ENCODE measurements at regions not wholly inside any gene's neighbourhood (a gene's known extent, or its start where the extent isn't known, plus 50 kb on each side); places are given as distances from the start of the nearest gene placed in this dataset.

DNA sequence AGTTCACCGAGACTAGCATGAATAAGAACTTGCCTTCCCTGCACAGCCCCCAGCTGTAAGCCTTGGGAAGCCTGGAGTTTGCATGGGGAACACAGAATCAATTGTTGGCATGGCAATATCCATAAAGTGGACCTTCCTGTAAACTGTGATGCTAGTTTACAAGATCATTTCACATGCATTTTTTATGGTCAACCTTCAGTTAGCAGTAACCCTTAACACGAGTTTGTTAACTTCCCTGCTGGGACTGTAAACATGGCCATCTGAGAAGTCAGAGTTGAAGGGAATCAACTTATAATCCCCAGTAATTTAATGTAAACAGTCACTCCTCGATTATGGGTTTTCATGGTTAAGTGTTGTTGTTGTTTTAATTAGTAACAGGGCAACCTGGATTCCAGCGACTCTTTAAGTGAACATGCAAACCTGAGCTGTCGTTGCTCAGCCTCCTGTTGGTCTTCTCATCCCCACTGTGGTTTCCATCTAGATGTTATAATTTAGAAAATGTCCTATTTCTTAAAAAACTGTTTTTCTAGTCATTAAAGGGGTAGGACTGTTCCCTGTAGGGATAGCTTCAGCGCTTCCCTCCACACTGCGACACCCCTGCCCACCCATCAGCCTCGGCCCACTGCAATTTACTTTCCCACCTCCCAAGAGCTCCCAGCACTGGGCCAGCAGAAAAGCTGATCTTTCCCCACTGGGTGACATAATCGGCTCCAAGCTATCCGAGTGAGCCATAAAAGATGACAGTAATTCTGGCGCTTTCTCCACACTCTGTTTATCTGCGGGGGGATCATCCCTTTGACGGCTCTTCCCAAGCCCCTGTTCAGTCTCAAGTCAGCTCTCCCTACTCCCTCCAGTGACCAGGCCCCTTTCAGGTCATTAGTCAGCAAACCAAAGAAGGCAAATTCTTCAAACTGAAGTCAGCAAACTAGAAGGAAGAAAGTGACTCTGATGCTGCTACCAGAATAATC, 107.6 kb upstream of the IPO9 start:
- ChIA-PET RAD21 (ENCODE audit: low non-redundant PET in 1 of 2, low total read pairs in 2 of 2, uncharacterized antibody in 2 of 2, unreplicated experiment in 2 of 2) (no interaction called here), POLR2A (interaction anchor here (0.6 kb wide), 1 partner anchor 233 kb away, joined by 4 read pairs; no protein-coding TSS in a partner anchor), CTCF (interaction anchor here (0.6 to 1.1 kb wide), 2 partner anchors 72 to 396 kb away, joined by 4 to 5 read pairs; no protein-coding TSS in a partner anchor)
- peaks cover 0 to 1% of the 10 kb centered on the region in 2 experiments; a peak in 1 of 4 replicates for H3K4me1 ChIP-seq (ENCODE audit: control insufficient read depth in 1 of 2, insufficient read depth in 2 of 2, low read length in 2 of 2)
- H3K27me3 ChIP-seq (ENCODE audit: insufficient read depth, low read length): no peaks in the 10 kb centered on the region
- H3K9ac ChIP-seq (ENCODE audit: low read length): no peak overlapping the region
- ATAC-seq (no peak), DNase-seq (ENCODE audit: low read depth, low spot score) (no peak)
- no peak for TF ChIP-seq ZNF274 (IDR thresholded peaks at IDR 0.05; ENCODE audit: low read depth, low read length)
- no peak for TF ChIP-seq EZH2 (IDR thresholded peaks at IDR 0.05)
- TF ChIP-seq SRF (IDR thresholded peaks at IDR 0.05; ENCODE audit: low read depth): no peak
- no peak for TF ChIP-seq POLR2A (IDR thresholded peaks at IDR 0.05; ENCODE audit: borderline replicate concordance, extremely low read depth, insufficient read depth, insufficient read length)
- no peaks in the 10 kb centered on the region for H4K20me1 ChIP-seq (ENCODE audit: insufficient read depth)
- H3K4me2 ChIP-seq (ENCODE audit: low read length): no peak overlapping the region
- no peaks in the 10 kb centered on the region for H3K79me2 ChIP-seq (ENCODE audit: insufficient read depth, low read length)
- no peaks in the 10 kb centered on the region for H3K36me3 ChIP-seq (ENCODE audit: control insufficient read depth in 1 of 2, insufficient read depth in 2 of 2, low read length in 2 of 2)
- no peak overlapping the region for H2AFZ ChIP-seq (ENCODE audit: low read depth, low read length, poor library complexity, severe bottlenecking)
- no peaks in the 10 kb centered on the region for H3K9me2 ChIP-seq (ENCODE audit: insufficient read depth)
- intact Hi-C loops (cut with micrococcal nuclease): no loop called here
- no peaks in the 10 kb centered on the region for H3K9me3 ChIP-seq (ENCODE audit: control insufficient read depth in 1 of 2, insufficient read depth in 1 of 2, low read depth in 1 of 2, low read length in 2 of 2)
- no TSS peak for BruUV-seq (replicated peaks)
- no peak overlapping the region for H3K4me3 ChIP-seq (replicated peaks in 1 of 2; ENCODE audit: low read depth in 1 of 2, low read length in 2 of 2)
- H3K27ac ChIP-seq (ENCODE audit: low read depth, low read length): no peak overlapping the region

- no TSS peak for BruUV-seq (replicated peaks)
- no peaks in the 10 kb centered on the region for H4K20me1 ChIP-seq (ENCODE audit: insufficient read depth)
- no peak for TF ChIP-seq JUND (IDR thresholded peaks at IDR 0.05)
- no peak for TF ChIP-seq POLR2AphosphoS5 (IDR thresholded peaks at IDR 0.05; ENCODE audit: low read depth, low read length)
- ChIA-PET CTCF (interaction anchor here (1.2 to 1.6 kb wide), 2 partner anchors 69 to 71 kb away, joined by 3 to 5 read pairs; no protein-coding TSS in a partner anchor), POLR2A (interaction anchor here (1.0 kb wide), 2 partner anchors 10 to 11 kb away, joined by 3 read pairs; no protein-coding TSS in a partner anchor), RAD21 (ENCODE audit: low non-redundant PET in 1 of 2, low total read pairs in 2 of 2, uncharacterized antibody in 2 of 2, unreplicated experiment in 2 of 2) (no interaction called here)
- H3K4me2 ChIP-seq (ENCODE audit: low read length): no peak overlapping the region
- no peak for ATAC-seq
- H3K79me2 ChIP-seq (ENCODE audit: insufficient read depth, low read length): no peaks in the 10 kb centered on the region
- intact Hi-C loops (cut with micrococcal nuclease): no loop called here
- no peak overlapping the region for H3K9ac ChIP-seq (ENCODE audit: low read length)
- no peaks in the 10 kb centered on the region for H3K9me2 ChIP-seq (ENCODE audit: insufficient read depth)
- H3K9me3 ChIP-seq (ENCODE audit: control insufficient read depth in 1 of 2, insufficient read depth in 1 of 2, low read depth in 1 of 2, low read length in 2 of 2): no peaks in the 10 kb centered on the region
- no peak overlapping the region for H3K27ac ChIP-seq (ENCODE audit: low read depth, low read length)
- no peak overlapping the region for H2AFZ ChIP-seq (ENCODE audit: low read depth, low read length, poor library complexity, severe bottlenecking)
- no peak overlapping the region for H3K4me3 ChIP-seq (replicated peaks in 1 of 2; ENCODE audit: low read depth in 1 of 2, low read length in 2 of 2)
- no peak for DNase-seq (ENCODE audit: low read depth, low spot score)
- H3K4me1 ChIP-seq (ENCODE audit: control insufficient read depth in 1 of 2, insufficient read depth in 2 of 2, low read length in 2 of 2): peaks cover 0 to 4% of the 10 kb centered on the region in 2 experiments; a peak in 1 of 4 replicates
- H3K36me3 ChIP-seq (ENCODE audit: control insufficient read depth in 1 of 2, insufficient read depth in 2 of 2, low read length in 2 of 2): no peaks in the 10 kb centered on the region
- H3K27me3 ChIP-seq (ENCODE audit: insufficient read depth, low read length): no peaks in the 10 kb centered on the region
These were observed 104.8 kb upstream of the IPO9 start for GRCh38 chr1:201724039-201724765.
